ENCODE measurements at regions not wholly inside any gene's neighbourhood (a gene's known extent, or its start where the extent isn't known, plus 50 kb on each side); places are given as distances from the start of the nearest gene placed in this dataset.

- TF ChIP-seq ZSCAN12 (CRISPR knock-in tag; IDR thresholded peaks at IDR 0.05), result no peak
- no peak for TF ChIP-seq AKNA (CRISPR knock-in tag; IDR thresholded peaks at IDR 0.05; ENCODE audit: borderline replicate concordance)
- TF ChIP-seq MAZ (IDR thresholded peaks at IDR 0.05; ENCODE audit: borderline replicate concordance, low read depth, low read length), result no peak
- no peak for TF ChIP-seq MAZ (CRISPR knock-in tag; IDR thresholded peaks at IDR 0.05; ENCODE audit: low read depth)
- no peak for TF ChIP-seq ZSCAN31 (CRISPR knock-in tag; IDR thresholded peaks at IDR 0.05; ENCODE audit: low read depth)
- TF ChIP-seq HOXD1 (CRISPR knock-in tag; IDR thresholded peaks at IDR 0.05), result no peak
- no peak for TF ChIP-seq ZNF282 (IDR thresholded peaks at IDR 0.05; ENCODE audit: partially characterized antibody)
- TF ChIP-seq MAFF (IDR thresholded peaks at IDR 0.05; ENCODE audit: low read depth, low read length), result no peak
- TF ChIP-seq HCFC1 (IDR thresholded peaks at IDR 0.05; ENCODE audit: low read depth, low read length), result no peak
- no peak for TF ChIP-seq ZNF572 (CRISPR knock-in tag; IDR thresholded peaks at IDR 0.05)
- TF ChIP-seq BCL6 (CRISPR knock-in tag; IDR thresholded peaks at IDR 0.05), result no peak
Measured at GRCh38 chr7:18163091-18163490, 135.4 kb upstream of the PRPS1L1 start.
